GM04503 (cell line): ENCODE measurements at regions not wholly inside any gene's neighbourhood (a gene's known extent, or its start where the extent isn't known, plus 50 kb on each side); places are given as distances from the start of the nearest gene placed in this dataset.
"Not testable (repeated sequence)": the region's sequence is repeated elsewhere in the genome, so short reads cannot be mapped to it uniquely, and the experiment has no call there.

Source experiments
- DNase-seq: peaks from one replicate; pipeline ENCODE4 v3.0.0-alpha.2; 2012; ENCODE audit warnings: low read depth

DNA sequence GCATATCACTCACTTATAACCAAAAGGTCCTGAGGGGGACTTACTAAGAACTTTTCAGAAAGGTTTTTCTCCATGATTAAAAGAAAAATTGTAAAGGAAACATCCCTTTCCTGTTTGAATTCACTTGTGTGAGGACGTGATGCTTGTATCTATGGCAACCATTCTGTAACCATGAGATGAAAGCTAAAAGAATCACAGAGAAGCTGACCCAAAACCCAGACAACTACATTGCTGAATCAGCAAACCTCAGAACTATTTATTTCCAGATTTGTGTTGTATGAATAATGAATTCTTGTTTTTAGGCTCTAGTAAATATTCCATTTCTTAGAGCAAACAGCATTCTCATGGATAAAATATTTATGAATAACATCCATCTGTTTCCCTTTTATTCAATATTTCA is 91.2 kb downstream of the RCHY1 start:
- DNase-seq: no peak

DNA sequence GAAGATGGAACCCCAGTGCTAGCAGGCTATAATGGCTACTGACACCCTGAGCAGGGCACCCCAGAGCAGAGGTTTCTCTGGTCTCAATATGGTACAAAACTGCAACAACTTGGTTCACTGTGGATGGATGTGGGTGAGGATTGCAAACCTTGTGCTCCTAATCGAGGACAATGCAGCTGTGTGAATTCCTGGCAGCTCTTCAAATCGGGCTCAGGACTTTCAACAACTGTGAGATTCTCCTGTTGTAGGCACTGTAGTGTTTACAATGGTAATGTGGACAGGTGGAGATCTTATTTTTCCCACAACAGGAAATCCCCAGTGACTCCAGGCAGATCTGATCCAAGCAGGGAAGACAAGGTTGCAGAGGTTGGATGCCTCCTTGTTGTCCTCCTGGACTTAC is 101.5 kb downstream of the RCHY1 start:
- no peak for DNase-seq

DNA sequence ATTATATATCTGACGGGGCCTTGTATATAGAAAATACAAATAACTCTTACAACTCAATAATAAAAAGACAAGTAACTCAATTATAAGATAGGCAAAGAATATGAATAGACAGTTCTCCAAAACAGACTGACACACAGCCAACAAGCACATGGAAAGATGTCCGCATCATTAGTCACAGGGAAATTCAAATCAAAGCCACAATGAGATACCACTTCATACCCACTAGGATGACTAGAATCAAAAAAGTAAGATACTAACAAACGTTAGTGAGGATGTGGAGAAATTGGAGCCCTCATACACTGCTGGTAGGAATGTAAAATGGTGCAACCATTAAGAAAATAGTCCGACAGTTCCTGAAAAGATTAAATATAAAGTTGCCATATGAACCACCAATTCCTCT is 115.7 kb downstream of the RCHY1 start:
- DNase-seq: no peak

DNA sequence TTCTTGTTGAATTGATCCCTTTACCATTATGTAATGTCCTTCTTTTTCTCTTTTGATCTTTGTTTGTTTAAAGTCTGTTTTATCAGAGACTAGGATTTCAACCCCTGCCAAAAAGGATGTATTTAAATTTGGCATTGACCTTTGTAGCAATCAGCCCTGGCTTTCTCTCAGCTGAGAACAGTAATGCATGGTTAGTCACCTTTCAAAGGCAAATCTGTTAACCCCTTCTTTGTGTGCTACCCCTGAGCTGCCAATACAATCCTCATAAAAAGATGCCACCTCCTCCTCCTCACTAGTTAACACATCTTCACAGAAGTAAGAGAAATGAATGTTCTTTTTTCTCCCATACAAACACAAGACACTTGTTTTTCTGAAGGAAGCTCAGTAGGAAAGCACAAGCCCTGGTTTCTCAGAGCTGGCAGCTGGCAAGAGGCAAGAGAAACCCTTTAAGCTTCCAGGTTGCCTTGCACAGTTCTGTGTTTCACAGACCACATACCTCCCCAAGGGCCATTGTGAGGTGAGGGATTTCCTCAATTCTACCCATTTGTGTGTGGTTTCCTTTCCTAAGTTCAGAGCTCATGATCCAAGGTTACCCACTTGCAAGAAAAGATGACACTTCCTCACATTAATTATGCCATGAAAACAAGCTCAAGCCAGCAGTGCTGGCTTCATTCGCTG is 122.6 kb downstream of the RCHY1 start:
- DNase-seq: no peak

DNA sequence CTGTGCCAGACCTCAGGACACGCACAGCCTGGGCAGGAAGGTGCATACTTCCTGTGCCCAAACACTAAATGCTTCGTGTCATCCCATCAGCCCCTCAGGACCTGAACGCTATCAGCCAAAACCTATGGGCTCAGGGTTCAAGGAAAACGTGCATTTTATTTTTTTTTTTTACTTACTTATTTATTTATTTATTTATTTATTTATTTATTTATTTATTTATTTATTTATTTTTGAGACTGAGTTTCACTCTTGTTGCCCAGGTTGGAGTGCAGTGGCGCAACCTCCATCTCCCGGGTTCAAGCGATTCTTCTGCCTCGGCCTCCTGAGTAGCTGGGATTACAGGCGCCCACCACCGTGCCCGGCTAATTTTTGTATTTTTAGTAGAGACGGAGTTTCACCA is 127.8 kb downstream of the RCHY1 start:
- DNase-seq: not testable (repeated sequence)

GRCh38 chr4:75385106-75385505 is 129.1 kb downstream of the RCHY1 start:
- no peak for DNase-seq

DNA sequence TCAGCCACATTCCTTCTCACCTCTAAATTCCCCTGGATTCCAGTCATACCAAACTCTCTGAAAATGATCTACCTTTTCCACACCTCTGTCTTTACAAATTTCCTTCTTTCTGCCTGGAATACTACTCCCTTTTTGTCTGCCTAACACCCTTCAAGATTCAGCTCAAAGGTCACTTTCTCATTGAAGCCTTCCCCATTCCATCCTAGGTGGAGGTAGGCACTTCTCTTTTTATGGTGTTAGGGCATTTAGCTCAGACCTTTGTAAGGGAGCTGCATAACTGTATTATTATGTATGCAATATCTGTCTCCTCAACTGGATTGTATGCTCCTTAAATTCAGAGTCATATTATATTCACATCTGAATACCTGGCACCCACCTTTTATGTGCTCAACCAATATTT is 137.7 kb downstream of the RCHY1 start:
- no peak for DNase-seq

DNA sequence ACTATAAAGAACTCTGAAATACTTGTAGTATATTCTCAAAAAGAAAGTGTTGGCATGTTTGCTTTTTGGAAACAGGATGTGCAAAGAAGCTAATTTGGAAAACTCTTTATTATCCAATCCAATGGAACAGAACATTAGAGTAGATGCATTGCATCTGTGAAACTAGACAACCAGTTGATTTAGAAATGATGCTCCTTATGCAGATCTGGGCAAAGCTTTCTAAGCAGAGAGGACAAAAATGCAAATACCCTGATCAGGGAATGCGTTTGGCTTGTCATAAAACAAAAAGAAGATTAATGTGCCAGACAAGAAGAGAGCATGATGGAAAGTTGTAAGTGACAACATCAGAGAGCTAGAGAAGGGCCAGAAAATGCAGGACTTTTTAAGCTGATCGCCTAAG is 142.3 kb downstream of the RCHY1 start:
- no peak for DNase-seq

GRCh38 chr4:75370576-75370975 is 143.6 kb downstream of the RCHY1 start:
- DNase-seq: no peak

DNA sequence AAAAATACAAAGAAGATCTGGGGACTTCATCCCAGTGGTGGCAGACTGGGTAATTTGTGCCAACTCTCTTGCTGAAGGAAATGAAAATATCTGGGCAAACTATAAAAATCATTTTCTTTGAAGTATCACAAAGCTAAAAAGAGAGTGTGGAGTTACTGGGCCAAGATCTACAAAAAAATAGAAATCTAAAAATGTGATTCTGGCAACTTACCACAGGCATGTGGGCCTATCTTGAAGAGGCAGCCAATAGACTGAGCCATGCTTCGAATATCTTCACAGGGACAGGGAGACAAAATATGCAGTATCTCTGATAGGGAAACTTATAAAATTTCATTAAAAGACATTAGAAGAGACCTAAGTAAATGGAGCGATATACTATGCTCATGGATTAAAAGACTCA is 168.8 kb downstream of the RCHY1 start:
- no peak for DNase-seq

DNA sequence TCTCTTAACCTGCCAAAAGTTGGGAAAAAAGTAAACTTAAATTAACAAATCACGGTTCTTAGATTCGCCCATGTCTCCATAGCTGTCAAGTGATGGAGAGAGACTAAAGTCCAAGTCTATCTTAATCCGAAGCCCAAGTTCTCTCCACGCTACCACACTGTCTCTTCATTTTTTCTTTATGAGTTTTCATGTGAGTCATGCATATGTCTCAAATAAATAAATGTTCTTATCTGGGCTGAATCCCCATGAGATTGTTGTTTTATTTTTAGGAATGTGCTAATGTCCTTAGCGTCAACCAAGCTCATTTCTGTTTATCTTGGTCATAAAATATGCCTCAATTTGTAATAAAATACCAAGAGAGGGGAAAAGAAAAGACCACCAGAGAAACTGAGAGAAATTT is 169.3 kb downstream of the RCHY1 start:
- peak; percentile 8 for DNase-seq

GRCh38 chr4:75343333-75343732 is 170.9 kb downstream of the RCHY1 start:
- DNase-seq: no peak

DNA sequence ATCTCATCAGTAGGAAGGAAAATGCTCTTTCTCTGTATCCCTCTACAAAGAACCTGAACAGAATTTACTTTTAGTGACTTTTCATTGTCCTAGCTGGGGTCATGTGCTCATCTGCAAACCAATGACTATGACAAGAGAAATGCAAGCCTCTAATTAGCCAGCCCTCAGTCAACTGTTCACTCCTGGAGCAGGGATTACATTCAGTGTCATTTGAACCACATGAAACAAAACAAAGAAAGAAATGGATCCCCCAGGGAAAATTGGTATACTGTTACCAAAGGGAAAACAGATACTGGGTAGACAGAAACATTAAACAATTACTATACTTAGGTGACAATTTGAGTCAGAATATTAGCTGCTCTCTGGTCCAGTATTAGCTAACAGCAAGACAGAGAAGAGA is 173.6 kb downstream of the RCHY1 start:
- DNase-seq: no peak

- DNase-seq: no peak
Measured at GRCh38 chr4:75338352-75338880, 175.8 kb downstream of the RCHY1 start.

DNA sequence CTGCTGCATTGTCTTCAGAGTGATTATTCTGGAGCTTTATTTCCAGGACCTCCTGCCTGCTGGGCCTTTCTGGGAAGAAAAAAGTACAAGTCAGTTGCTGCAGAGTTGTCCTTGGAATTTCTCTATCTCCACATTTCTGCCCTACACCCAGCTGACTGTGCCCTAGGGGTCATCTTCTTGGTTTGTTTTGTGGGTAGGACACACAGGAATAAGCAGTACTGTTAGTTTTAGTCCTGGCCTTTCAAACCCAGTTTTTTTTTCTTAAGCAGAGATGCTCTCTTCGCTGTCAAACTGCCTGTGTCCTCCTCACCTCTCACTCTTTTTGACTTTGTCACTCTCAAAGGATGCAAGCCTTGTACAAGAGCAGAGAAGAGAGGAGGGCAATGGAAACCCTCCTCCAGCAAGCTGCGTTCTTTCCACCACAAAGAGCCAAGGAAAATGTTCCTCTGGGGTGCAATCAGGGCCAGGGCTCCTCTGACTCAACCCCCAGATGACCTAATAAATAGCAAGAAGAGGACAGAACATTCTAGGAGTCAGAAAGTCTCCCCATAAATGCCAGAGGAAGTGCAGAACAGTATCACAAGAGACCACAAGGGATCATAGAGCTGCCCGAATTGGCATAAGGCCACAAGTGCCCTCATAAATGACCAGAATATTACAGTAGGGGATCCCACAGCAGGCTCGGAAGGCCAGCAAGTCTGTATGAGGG is 186.2 kb downstream of the RCHY1 start:
- no peak for DNase-seq

DNA sequence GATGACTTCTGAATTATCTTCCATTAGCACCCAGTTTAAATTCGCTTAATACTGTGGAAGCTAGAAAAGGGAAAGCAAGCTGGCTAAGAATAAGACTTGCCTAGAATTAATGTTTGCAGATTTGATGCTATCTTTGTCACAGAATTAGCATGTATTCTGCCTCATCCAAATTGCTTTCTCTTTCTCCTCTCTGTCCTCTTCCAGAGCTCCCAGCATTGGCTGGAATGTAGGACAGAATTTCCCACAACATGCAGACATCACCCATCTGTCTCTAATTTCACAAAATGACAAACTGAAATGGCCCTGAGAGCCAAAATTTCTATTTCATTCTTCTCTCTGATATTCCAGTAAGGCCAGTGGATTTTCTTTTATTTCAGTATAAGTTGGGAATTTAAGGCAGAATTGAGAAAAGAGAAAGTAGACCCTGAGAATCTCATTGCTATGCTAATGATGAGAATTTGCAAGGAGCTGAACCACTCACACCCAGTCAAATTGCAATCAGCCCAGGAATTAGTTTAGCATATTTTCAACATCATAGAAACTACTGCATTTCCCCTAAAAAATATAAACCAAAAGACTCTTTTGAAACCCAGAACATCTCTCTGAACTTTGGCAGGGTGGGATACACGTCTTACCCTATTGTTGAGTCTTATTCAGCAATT is 188.8 kb downstream of the RCHY1 start:
- no peak for DNase-seq

DNA sequence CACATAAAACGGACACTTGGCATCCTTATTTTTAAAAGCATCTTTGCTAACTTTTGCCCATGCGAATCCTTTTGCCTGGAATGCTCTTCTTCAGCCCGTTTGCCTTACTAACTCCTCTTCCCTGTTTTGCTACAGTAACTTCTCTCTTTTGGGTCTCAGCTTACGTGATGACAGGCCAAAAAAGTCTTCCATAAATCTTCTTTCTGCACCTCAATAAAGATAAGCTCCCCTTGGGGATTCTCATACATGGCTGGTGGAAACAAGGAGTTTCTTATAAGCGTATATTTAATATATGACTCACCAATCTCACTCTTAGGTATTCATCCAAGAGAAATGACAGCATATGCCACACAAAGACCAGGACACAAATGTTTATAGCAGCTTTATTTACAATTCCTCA is 192.7 kb downstream of the RCHY1 start:
- DNase-seq: no peak

GRCh38 chr4:75317641-75318040 is 196.6 kb downstream of the RCHY1 start:
- DNase-seq: not testable (repeated sequence)

GRCh38 chr4:75308049-75308448 is 206.2 kb downstream of the RCHY1 start:
- no peak for DNase-seq

DNA sequence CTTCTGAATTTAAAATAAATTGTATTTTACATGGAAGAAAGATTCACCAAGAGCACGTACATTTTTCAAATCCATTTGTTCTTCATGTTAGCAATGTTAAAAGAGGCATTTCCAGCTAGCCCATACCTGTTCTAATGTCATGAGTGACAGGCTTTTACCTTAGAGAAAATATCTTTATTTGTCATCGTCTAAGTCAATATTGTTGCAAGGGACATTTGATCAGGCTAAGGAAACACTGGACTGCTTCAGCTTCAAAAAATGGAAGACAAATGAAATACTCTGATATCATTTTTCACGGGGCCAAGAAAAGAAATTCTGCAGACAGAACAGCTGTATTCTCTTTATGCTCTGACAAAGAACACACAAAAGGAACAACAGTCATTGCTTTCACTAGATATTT is 207.7 kb downstream of the RCHY1 start:
- no peak for DNase-seq

GRCh38 chr4:75302648-75303047 is 211.6 kb downstream of the RCHY1 start:
- DNase-seq: no peak

DNA sequence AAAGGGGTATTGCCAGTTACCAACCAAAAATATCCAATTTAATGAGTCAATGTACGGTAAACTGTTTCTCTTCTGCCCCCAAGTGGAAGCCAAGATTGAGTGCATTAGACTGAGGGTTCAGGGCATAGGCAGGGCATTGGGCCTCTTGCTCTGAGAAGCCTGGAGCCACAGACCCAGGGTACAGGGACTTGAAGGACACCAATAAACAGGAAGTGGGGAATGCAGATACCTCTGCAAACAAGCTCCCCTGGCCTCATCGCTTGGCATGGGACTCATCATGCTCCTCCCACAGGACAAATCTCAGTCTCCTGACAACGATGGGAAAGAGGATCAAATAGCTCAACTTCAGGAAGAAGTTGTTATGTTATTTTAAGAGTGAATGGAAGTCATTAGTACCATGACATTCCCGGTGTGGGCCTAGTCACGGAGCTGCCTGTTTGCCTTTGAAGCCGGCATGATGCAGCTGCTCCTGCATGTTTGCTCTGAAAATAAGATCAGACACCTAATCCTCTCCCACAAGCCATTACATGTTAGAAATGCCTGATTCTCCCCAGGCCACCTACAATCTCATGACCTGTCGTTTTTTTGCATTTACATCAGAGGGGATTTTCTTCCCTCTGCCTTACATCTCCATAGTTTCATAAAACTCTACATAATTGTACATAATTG is 224.2 kb downstream of the RCHY1 start:
- DNase-seq: no peak
